HEK293T (cell line): ENCODE measurements at regions not wholly inside any gene's neighbourhood (a gene's known extent, or its start where the extent isn't known, plus 50 kb on each side); places are given as distances from the start of the nearest gene placed in this dataset.

Experiments
- ARNT ChIP-seq: fragments of 450-650 bp; IDR thresholded peaks from 2 replicates; pipeline ENCODE4 v1.6.1; 2017; ENCODE audit warnings: mild to moderate bottlenecking
- BHLHE40 ChIP-seq: fragments of 450-650 bp; IDR thresholded peaks from 2 replicates; pipeline ENCODE4 v1.6.1; 2016; ENCODE audit warnings: mild to moderate bottlenecking, moderate library complexity, borderline replicate concordance
- CTBP1 ChIP-seq: fragments of 450-650 bp; IDR thresholded peaks from 2 replicates; pipeline ENCODE4 v1.6.1; 2016; ENCODE audit warnings: borderline replicate concordance
- ELF4 ChIP-seq: fragments of 450-650 bp; IDR thresholded peaks from 2 replicates; pipeline ENCODE4 v1.6.1; 2017; ENCODE audit warnings: antibody characterized with exemption
- FOXA1 ChIP-seq: fragments of 450-650 bp; IDR thresholded peaks from 2 replicates; pipeline ENCODE4 v1.6.1; 2016; ENCODE audit warnings: mild to moderate bottlenecking
- FOXK2 ChIP-seq: fragments of 450-650 bp; IDR thresholded peaks from 2 replicates; pipeline ENCODE4 v1.6.1; 2016; ENCODE audit warnings: mild to moderate bottlenecking
- FOXM1 ChIP-seq: fragments of 450-650 bp; IDR thresholded peaks from 2 replicates; pipeline ENCODE4 v1.6.1; 2017; ENCODE audit warnings: mild to moderate bottlenecking, borderline replicate concordance
- PKNOX1 ChIP-seq: fragments of 450-650 bp; IDR thresholded peaks from 2 replicates; pipeline ENCODE4 v1.6.1; 2016
- SP1 ChIP-seq: fragments of 450-650 bp; IDR thresholded peaks from 2 replicates; pipeline ENCODE4 v1.6.1; 2017
- SUZ12 ChIP-seq: fragments of 450-650 bp; IDR thresholded peaks from 2 replicates; pipeline ENCODE4 v1.6.1; 2016; ENCODE audit warnings: mild to moderate bottlenecking
- TARDBP ChIP-seq: fragments of 450-650 bp; IDR thresholded peaks from 2 replicates; pipeline ENCODE4 v1.6.1; 2016
- ZNF384 ChIP-seq: fragments of 450-650 bp; IDR thresholded peaks from 2 replicates; pipeline ENCODE4 v1.6.1; 2016

- no peak for TF ChIP-seq FOXK2
- TF ChIP-seq BHLHE40 = no peak
- TF ChIP-seq ARNT = no peak
- no peak for TF ChIP-seq SP1
- TF ChIP-seq SUZ12 = no peak
- no peak for TF ChIP-seq TARDBP
- no peak for TF ChIP-seq ZNF384
- TF ChIP-seq FOXM1 = no peak
- TF ChIP-seq FOXA1 = no peak
- TF ChIP-seq ELF4 = no peak
- no peak for TF ChIP-seq CTBP1
- TF ChIP-seq PKNOX1 = no peak
Measured at GRCh38 chr17:27990979-27991378, 51.5 kb upstream of the NLK start.
